ENCODE measurements at regions not wholly inside any gene's neighbourhood (a gene's known extent, or its start where the extent isn't known, plus 50 kb on each side); places are given as distances from the start of the nearest gene placed in this dataset.

DNA sequence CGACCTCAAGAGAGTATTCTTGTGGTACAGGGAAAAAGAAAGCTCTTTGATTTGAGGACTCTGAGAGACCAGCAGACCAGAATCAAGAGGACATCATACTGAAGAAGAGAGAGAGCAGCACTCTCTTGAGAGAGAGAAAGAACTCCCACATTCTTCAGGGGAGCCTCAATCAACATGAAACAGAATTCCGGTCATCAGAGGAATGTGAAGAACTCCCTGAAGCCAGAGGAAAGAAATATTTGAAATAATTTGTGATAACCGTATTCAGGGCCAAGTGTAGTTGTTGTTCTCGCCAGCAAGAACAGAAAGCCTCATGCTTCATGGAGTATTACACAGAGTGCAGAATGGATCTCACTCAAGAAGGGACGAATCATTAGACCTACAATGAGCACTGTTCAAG, 363.8 kb upstream of the TMEM132C start:
- no peaks in the 10 kb centered on the region for H3K4me1 ChIP-seq (ENCODE audit: insufficient read depth)
- no peaks in the 10 kb centered on the region for H3K79me2 ChIP-seq (replicated peaks; ENCODE audit: insufficient read depth)
- H3K27me3 Mint-ChIP-seq (ENCODE audit: insufficient read depth, low read depth, poor library complexity) = no peaks in the 10 kb centered on the region
- ATAC-seq (no peak), DNase-seq (ENCODE audit: low spot score) (peak; percentile 61)
- no peak for TF ChIP-seq NANOG (IDR thresholded peaks at IDR 0.05; ENCODE audit: borderline replicate concordance)
- TF ChIP-seq, protein P1, sequence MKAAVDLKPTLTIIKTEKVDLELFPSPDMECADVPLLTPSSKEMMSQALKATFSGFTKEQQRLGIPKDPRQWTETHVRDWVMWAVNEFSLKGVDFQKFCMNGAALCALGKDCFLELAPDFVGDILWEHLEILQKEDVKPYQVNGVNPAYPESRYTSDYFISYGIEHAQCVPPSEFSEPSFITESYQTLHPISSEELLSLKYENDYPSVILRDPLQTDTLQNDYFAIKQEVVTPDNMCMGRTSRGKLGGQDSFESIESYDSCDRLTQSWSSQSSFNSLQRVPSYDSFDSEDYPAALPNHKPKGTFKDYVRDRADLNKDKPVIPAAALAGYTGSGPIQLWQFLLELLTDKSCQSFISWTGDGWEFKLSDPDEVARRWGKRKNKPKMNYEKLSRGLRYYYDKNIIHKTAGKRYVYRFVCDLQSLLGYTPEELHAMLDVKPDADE (IDR thresholded peaks at IDR 0.05) = no peak
- TF ChIP-seq, protein P2, sequence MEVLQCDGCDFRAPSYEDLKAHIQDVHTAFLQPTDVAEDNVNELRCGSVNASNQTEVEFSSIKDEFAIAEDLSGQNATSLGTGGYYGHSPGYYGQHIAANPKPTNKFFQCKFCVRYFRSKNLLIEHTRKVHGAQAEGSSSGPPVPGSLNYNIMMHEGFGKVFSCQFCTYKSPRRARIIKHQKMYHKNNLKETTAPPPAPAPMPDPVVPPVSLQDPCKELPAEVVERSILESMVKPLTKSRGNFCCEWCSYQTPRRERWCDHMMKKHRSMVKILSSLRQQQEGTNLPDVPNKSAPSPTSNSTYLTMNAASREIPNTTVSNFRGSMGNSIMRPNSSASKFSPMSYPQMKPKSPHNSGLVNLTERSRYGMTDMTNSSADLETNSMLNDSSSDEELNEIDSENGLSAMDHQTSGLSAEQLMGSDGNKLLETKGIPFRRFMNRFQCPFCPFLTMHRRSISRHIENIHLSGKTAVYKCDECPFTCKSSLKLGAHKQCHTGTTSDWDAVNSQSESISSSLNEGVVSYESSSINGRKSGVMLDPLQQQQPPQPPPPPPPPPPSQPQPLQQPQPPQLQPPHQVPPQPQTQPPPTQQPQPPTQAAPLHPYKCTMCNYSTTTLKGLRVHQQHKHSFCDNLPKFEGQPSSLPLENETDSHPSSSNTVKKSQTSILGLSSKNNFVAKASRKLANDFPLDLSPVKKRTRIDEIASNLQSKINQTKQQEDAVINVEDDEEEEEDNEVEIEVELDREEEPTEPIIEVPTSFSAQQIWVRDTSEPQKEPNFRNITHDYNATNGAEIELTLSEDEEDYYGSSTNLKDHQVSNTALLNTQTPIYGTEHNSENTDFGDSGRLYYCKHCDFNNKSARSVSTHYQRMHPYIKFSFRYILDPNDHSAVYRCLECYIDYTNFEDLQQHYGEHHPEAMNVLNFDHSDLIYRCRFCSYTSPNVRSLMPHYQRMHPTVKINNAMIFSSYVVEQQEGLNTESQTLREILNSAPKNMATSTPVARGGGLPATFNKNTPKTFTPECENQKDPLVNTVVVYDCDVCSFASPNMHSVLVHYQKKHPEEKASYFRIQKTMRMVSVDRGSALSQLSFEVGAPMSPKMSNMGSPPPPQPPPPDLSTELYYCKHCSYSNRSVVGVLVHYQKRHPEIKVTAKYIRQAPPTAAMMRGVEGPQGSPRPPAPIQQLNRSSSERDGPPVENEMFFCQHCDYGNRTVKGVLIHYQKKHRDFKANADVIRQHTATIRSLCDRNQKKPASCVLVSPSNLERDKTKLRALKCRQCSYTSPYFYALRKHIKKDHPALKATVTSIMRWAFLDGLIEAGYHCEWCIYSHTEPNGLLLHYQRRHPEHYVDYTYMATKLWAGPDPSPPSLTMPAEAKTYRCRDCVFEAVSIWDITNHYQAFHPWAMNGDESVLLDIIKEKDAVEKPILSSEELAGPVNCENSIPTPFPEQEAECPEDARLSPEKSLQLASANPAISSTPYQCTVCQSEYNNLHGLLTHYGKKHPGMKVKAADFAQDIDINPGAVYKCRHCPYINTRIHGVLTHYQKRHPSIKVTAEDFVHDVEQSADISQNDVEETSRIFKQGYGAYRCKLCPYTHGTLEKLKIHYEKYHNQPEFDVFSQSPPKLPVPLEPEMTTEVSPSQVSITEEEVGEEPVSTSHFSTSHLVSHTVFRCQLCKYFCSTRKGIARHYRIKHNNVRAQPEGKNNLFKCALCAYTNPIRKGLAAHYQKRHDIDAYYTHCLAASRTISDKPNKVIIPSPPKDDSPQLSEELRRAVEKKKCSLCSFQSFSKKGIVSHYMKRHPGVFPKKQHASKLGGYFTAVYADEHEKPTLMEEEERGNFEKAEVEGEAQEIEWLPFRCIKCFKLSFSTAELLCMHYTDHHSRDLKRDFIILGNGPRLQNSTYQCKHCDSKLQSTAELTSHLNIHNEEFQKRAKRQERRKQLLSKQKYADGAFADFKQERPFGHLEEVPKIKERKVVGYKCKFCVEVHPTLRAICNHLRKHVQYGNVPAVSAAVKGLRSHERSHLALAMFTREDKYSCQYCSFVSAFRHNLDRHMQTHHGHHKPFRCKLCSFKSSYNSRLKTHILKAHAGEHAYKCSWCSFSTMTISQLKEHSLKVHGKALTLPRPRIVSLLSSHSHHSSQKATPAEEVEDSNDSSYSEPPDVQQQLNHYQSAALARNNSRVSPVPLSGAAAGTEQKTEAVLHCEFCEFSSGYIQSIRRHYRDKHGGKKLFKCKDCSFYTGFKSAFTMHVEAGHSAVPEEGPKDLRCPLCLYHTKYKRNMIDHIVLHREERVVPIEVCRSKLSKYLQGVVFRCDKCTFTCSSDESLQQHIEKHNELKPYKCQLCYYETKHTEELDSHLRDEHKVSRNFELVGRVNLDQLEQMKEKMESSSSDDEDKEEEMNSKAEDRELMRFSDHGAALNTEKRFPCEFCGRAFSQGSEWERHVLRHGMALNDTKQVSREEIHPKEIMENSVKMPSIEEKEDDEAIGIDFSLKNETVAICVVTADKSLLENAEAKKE (CRISPR knock-in tag; IDR thresholded peaks at IDR 0.05) = no peak
- TF ChIP-seq ZNF114 (CRISPR knock-in tag; IDR thresholded peaks at IDR 0.05) = no peak
- TF ChIP-seq CREB1 (CRISPR knock-in tag; IDR thresholded peaks at IDR 0.05; ENCODE audit: low read depth) = no peak
- no peak for TF ChIP-seq EZH2 (IDR thresholded peaks at IDR 0.05; ENCODE audit: low read depth, unreplicated experiment)
- TF ChIP-seq, protein P3, sequence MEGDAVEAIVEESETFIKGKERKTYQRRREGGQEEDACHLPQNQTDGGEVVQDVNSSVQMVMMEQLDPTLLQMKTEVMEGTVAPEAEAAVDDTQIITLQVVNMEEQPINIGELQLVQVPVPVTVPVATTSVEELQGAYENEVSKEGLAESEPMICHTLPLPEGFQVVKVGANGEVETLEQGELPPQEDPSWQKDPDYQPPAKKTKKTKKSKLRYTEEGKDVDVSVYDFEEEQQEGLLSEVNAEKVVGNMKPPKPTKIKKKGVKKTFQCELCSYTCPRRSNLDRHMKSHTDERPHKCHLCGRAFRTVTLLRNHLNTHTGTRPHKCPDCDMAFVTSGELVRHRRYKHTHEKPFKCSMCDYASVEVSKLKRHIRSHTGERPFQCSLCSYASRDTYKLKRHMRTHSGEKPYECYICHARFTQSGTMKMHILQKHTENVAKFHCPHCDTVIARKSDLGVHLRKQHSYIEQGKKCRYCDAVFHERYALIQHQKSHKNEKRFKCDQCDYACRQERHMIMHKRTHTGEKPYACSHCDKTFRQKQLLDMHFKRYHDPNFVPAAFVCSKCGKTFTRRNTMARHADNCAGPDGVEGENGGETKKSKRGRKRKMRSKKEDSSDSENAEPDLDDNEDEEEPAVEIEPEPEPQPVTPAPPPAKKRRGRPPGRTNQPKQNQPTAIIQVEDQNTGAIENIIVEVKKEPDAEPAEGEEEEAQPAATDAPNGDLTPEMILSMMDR (conservative IDR thresholded peaks at IDR 0.05; ENCODE audit: low read depth in 2 of 2) = no peak
- no peak for TF ChIP-seq EZH2phosphoT487 (IDR thresholded peaks at IDR 0.05; ENCODE audit: unreplicated experiment)
- TF ChIP-seq STAT1 (IDR thresholded peaks at IDR 0.05; ENCODE audit: unreplicated experiment) = no peak
- TF ChIP-seq, protein P4, sequence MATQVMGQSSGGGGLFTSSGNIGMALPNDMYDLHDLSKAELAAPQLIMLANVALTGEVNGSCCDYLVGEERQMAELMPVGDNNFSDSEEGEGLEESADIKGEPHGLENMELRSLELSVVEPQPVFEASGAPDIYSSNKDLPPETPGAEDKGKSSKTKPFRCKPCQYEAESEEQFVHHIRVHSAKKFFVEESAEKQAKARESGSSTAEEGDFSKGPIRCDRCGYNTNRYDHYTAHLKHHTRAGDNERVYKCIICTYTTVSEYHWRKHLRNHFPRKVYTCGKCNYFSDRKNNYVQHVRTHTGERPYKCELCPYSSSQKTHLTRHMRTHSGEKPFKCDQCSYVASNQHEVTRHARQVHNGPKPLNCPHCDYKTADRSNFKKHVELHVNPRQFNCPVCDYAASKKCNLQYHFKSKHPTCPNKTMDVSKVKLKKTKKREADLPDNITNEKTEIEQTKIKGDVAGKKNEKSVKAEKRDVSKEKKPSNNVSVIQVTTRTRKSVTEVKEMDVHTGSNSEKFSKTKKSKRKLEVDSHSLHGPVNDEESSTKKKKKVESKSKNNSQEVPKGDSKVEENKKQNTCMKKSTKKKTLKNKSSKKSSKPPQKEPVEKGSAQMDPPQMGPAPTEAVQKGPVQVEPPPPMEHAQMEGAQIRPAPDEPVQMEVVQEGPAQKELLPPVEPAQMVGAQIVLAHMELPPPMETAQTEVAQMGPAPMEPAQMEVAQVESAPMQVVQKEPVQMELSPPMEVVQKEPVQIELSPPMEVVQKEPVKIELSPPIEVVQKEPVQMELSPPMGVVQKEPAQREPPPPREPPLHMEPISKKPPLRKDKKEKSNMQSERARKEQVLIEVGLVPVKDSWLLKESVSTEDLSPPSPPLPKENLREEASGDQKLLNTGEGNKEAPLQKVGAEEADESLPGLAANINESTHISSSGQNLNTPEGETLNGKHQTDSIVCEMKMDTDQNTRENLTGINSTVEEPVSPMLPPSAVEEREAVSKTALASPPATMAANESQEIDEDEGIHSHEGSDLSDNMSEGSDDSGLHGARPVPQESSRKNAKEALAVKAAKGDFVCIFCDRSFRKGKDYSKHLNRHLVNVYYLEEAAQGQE (IDR thresholded peaks at IDR 0.05; ENCODE audit: unreplicated experiment) = no peak
- TF ChIP-seq JUNB (IDR thresholded peaks at IDR 0.05; ENCODE audit: unreplicated experiment) = no peak
- no peak for TF ChIP-seq ZNF331 (CRISPR knock-in tag; IDR thresholded peaks at IDR 0.05; ENCODE audit: low read depth)
- no peaks in the 10 kb centered on the region for H3F3A ChIP-seq (replicated peaks; ENCODE audit: low read depth)
- H3K36me3 ChIP-seq (ENCODE audit: insufficient read depth) = 0 out of 2 replicates have a peak, but pooled peaks cover 4% of the 10 kb centered on the region
- no peaks in the 10 kb centered on the region for H3K27me3 ChIP-seq (ENCODE audit: insufficient read depth)
- H3K27ac ChIP-seq (ENCODE audit: low read depth) = no peak overlapping the region
- H3K36me3 Mint-ChIP-seq (ENCODE audit: low read depth) = peaks cover 26% of the 10 kb centered on the region; the same call in 2 of the 3 replicates
- H3K4me3 Mint-ChIP-seq = no peak overlapping the region
- no peak overlapping the region for H3K4me3 ChIP-seq
- peaks cover 96% of the 10 kb centered on the region for H3K9me3 Mint-ChIP-seq
- no peaks in the 10 kb centered on the region for H4K20me1 ChIP-seq (replicated peaks; ENCODE audit: insufficient read depth)
- H2AFZ ChIP-seq = no peak overlapping the region
- H3K9me2 ChIP-seq (ENCODE audit: insufficient read depth) = no peaks in the 10 kb centered on the region
- no peak overlapping the region for H3K27ac Mint-ChIP-seq
- H3K4me2 ChIP-seq = no peak overlapping the region
- H3K4me1 Mint-ChIP-seq = no peaks in the 10 kb centered on the region
